ENCODE measurements at regions not wholly inside any gene's neighbourhood (a gene's known extent, or its start where the extent isn't known, plus 50 kb on each side); places are given as distances from the start of the nearest gene placed in this dataset.

GRCh38 chr7:4416396-4417056, 265.6 kb upstream of the FOXK1 start (continued):
- TF ChIP-seq CHAMP1 (IDR thresholded peaks at IDR 0.05) (no peak), MBD1 (CRISPR knock-in tag; IDR thresholded peaks at IDR 0.05) (no peak), MBD2 (IDR thresholded peaks at IDR 0.05; ENCODE audit: borderline replicate concordance, low read depth) (no peak), HMG20B (CRISPR knock-in tag; IDR thresholded peaks at IDR 0.05) (no peak), ZNF175 (CRISPR knock-in tag; IDR thresholded peaks at IDR 0.05; ENCODE audit: low read depth) (no peak), ZNF57 (CRISPR knock-in tag; IDR thresholded peaks at IDR 0.05) (no peak), SMAD2 (IDR thresholded peaks at IDR 0.05; ENCODE audit: low read depth, low read length) (no peak), SIN3B (IDR thresholded peaks at IDR 0.05; ENCODE audit: low read depth) (no peak), TCF7 (IDR thresholded peaks at IDR 0.05; ENCODE audit: borderline replicate concordance) (no peak), CGGBP1 (CRISPR knock-in tag; IDR thresholded peaks at IDR 0.05) (no peak), MAFK (IDR thresholded peaks at IDR 0.05; ENCODE audit: low read length) (peak; percentile 58), TAL1 (IDR thresholded peaks at IDR 0.05) (0 out of 2 replicates have a peak, but pooled peaks have one; percentile 14), IRF9 (tag; IDR thresholded peaks at IDR 0.05) (no peak), BHLHE40 (IDR thresholded peaks at IDR 0.05; ENCODE audit: low read length) (no peak), HCFC1 (IDR thresholded peaks at IDR 0.05; ENCODE audit: low read depth, low read length) (no peak), DACH1 (IDR thresholded peaks at IDR 0.05; ENCODE audit: partially characterized antibody) (no peak), ZBTB49 (CRISPR knock-in tag; IDR thresholded peaks at IDR 0.05; ENCODE audit: borderline replicate concordance) (no peak), CAMTA2 (CRISPR knock-in tag; conservative IDR thresholded peaks at IDR 0.05) (no peak), DMBX1 (CRISPR knock-in tag; IDR thresholded peaks at IDR 0.05; ENCODE audit: borderline replicate concordance) (no peak), SMC3 (conservative IDR thresholded peaks at IDR 0.05; ENCODE audit: insufficient read depth, low read depth, low read length) (no peak), TFAP4 (CRISPR knock-in tag; IDR thresholded peaks at IDR 0.05; ENCODE audit: borderline replicate concordance) (no peak)

Measured in K562 (cell line).